ENCODE measurements at regions not wholly inside any gene's neighbourhood (a gene's known extent, or its start where the extent isn't known, plus 50 kb on each side); places are given as distances from the start of the nearest gene placed in this dataset.
A peak's percentile ranks its signal among the peaks of the same experiment; 100 is the strongest.

GRCh38 chr5:63674881-63675280, 287.4 kb downstream of the HTR1A start:
- POLR2A ChIA-PET (ENCODE audit: low non-redundant PET) = no interaction called here
- no peak overlapping the region for H3K27ac ChIP-seq
- no peak for DNase-seq (ENCODE audit: low spot score)
- no peak for TF ChIP-seq CTCF (conservative IDR thresholded peaks at IDR 0.05; ENCODE audit: low read depth)
- CTCF ChIA-PET = interaction anchor here (0.5 to 0.6 kb wide), 2 partner anchors 549 to 955 kb away, joined by 3 read pairs; no protein-coding TSS in a partner anchor

GRCh38 chr5:63655043-63655442, 307.2 kb downstream of the HTR1A start:
- CTCF ChIA-PET = no interaction called here
- H3K27ac ChIP-seq = no peak overlapping the region
- POLR2A ChIA-PET (ENCODE audit: low non-redundant PET) = no interaction called here
- DNase-seq (ENCODE audit: low spot score) = no peak
- no peak for TF ChIP-seq CTCF (conservative IDR thresholded peaks at IDR 0.05; ENCODE audit: low read depth)

- CTCF ChIA-PET = no interaction called here
These were observed 311.7 kb downstream of the HTR1A start for GRCh38 chr5:63650581-63650980.

GRCh38 chr5:63648376-63648775, 313.9 kb downstream of the HTR1A start:
- POLR2A ChIA-PET (ENCODE audit: low non-redundant PET) = no interaction called here
- CTCF ChIA-PET = no interaction called here
- no peak overlapping the region for H3K27ac ChIP-seq
- no peak for TF ChIP-seq CTCF (conservative IDR thresholded peaks at IDR 0.05; ENCODE audit: low read depth)
- DNase-seq (ENCODE audit: low spot score) = no peak

More at GRCh38 chr5:63650581-63650980, 311.7 kb downstream of the HTR1A start:
- POLR2A ChIA-PET (ENCODE audit: low non-redundant PET) = no interaction called here
- no peak overlapping the region for H3K27ac ChIP-seq
- no peak for DNase-seq (ENCODE audit: low spot score)
- no peak for TF ChIP-seq CTCF (conservative IDR thresholded peaks at IDR 0.05; ENCODE audit: low read depth)

- H3K27ac ChIP-seq = no peak overlapping the region
- ChIA-PET POLR2A (ENCODE audit: low non-redundant PET) (no interaction called here), CTCF (interaction anchor here (0.6 kb wide), 1 partner anchor 526 kb away, joined by 3 read pairs; no protein-coding TSS in a partner anchor)
- DNase-seq (ENCODE audit: low spot score) = no peak
- TF ChIP-seq CTCF (conservative IDR thresholded peaks at IDR 0.05; ENCODE audit: low read depth) = no peak
These were observed 332.2 kb downstream of the HTR1A start for GRCh38 chr5:63629951-63630630.

GRCh38 chr5:63613442-63613841, 348.8 kb downstream of the HTR1A start:
- ChIA-PET POLR2A (ENCODE audit: low non-redundant PET) (no interaction called here), CTCF (no interaction called here)
- H3K27ac ChIP-seq = no peak overlapping the region
- no peak for TF ChIP-seq CTCF (conservative IDR thresholded peaks at IDR 0.05; ENCODE audit: low read depth)
- DNase-seq (ENCODE audit: low spot score) = peak; percentile 12

Measured in RWPE1 (cell line).